HCT116 (cell line): ENCODE measurements at regions not wholly inside any gene's neighbourhood (a gene's known extent, or its start where the extent isn't known, plus 50 kb on each side); places are given as distances from the start of the nearest gene placed in this dataset.

Experiments used
- ATAC-seq: fragments of 200-7000 bp; cut with Tn5 transposase; 2 replicates; pipeline ENCODE4 v1.9.1; 2020; ENCODE audit warnings: mild to moderate bottlenecking, moderate library complexity
- BruUV-seq: library from RNA; stranded (reverse); fragments of 400-500 nt; replicated peaks from 2 replicates; lab custom pipeline; 2021; lab: Mats Ljungman, UMichigan
- CTCF ChIA-PET: fragments of 300-600 bp; sonication (Branson Sonifier 250); formaldehyde crosslinking; loops from one replicate; lab custom pipeline; 2021; ENCODE audit warnings: antibody characterized with exemption; lab: Charles Lee
- POLR2A ChIA-PET: fragments of 300-600, 350-600 bp; sonication (Branson Sonifier 250); formaldehyde crosslinking; loops from one replicate; lab custom pipeline; 2021; ENCODE audit warnings: antibody characterized with exemption; lab: Charles Lee
- RAD21 ChIA-PET, 2 experiments: fragments of 300-600 bp; sonication (Branson Sonifier 250); formaldehyde crosslinking; loops; one replicate each; lab custom pipeline; 2023; ENCODE audit warnings: low total read pairs in 2 of 2; ENCODE audit not compliant: uncharacterized antibody in 2 of 2, unreplicated experiment in 2 of 2, low non-redundant PET in 1 of 2; lab: Charles Lee
- DNase-seq: peaks from one replicate; pipeline ENCODE4 v3.0.0-alpha.2; 2010; ENCODE audit warnings: low read depth, low spot score
- H2AFZ ChIP-seq: fragments of 200-600 bp; shearing (Covaris generic), sonication (generic); 2 replicates; pipeline ENCODE4 v1.6.1; 2017; ENCODE audit warnings: low read depth, mixed run types, mixed read lengths, antibody characterized with exemption, low read length; ENCODE audit not compliant: poor library complexity, severe bottlenecking
- H3K27ac ChIP-seq: 2 replicates; pipeline ENCODE4 v1.5.1; 2012; ENCODE audit warnings: low read depth, low read length
- H3K27me3 ChIP-seq: fragments of 200-600 bp; sonication (generic); 2 replicates; pipeline ENCODE4 v1.6.1; 2016; ENCODE audit warnings: mixed run types, low read length, mixed read lengths; ENCODE audit not compliant: insufficient read depth
- H3K36me3 ChIP-seq, 2 experiments: fragments of 200-500 bp in 1 of 2; fragments of 200-600 bp in 1 of 2; sonication (Bioruptor generic) in 1 of 2; sonication (generic) in 1 of 2; 2 replicates each; pipeline versions ENCODE4 v1.5.1 to v1.6.1; 2014 to 2016; ENCODE audit warnings: low read length in 2 of 2, inconsistent platforms in 1 of 2, mixed read lengths in 1 of 2, mixed run types in 1 of 2; ENCODE audit not compliant: insufficient read depth in 2 of 2, control insufficient read depth in 1 of 2
- H3K4me1 ChIP-seq, 2 experiments: fragments of 200-600 bp in 1 of 2; sonication (generic) in 1 of 2; 2 replicates each; pipeline versions ENCODE4 v1.5.1 to v1.6.1; 2012 to 2017; ENCODE audit warnings: low read length in 2 of 2, inconsistent platforms in 1 of 2, mild to moderate bottlenecking in 1 of 2, mixed read lengths in 1 of 2, mixed run types in 1 of 2, moderate library complexity in 1 of 2; ENCODE audit not compliant: insufficient read depth in 2 of 2, control insufficient read depth in 1 of 2
- H3K4me2 ChIP-seq: fragments of 200-600 bp; sonication (generic); 2 replicates; pipeline ENCODE4 v1.6.1; 2017; ENCODE audit warnings: mixed run types, low read length, mixed read lengths
- H3K4me3 ChIP-seq, 2 experiments: fragments of 200-600 bp in 1 of 2; sonication (generic) in 1 of 2; replicated peaks in 1 of 2; 2 replicates each; pipeline ENCODE4 v1.5.1; 2011 to 2016; ENCODE audit warnings: low read length in 2 of 2, control low read depth in 1 of 2, low read depth in 1 of 2, mild to moderate bottlenecking in 1 of 2, mixed read lengths in 1 of 2, mixed run types in 1 of 2
- H3K79me2 ChIP-seq: fragments of 200-600 bp; sonication (generic); 2 replicates; pipeline ENCODE4 v1.6.1; 2017; ENCODE audit warnings: mild to moderate bottlenecking, mixed run types, low read length, moderate library complexity, mixed read lengths; ENCODE audit not compliant: insufficient read depth
- H3K9ac ChIP-seq: fragments of 200-600 bp; sonication (generic); 2 replicates; pipeline ENCODE4 v1.6.1; 2016; ENCODE audit warnings: low read length, mixed read lengths
- H3K9me2 ChIP-seq: fragments of 200-600 bp; sonication (generic), shearing (Covaris generic); 2 replicates; pipeline ENCODE4 v1.6.1; 2017; ENCODE audit warnings: mixed run types, mild to moderate bottlenecking, moderate library complexity; ENCODE audit not compliant: insufficient read depth
- H3K9me3 ChIP-seq, 2 experiments: fragments of 200-500 bp in 1 of 2; fragments of 200-600 bp in 1 of 2; sonication (Bioruptor generic) in 1 of 2; sonication (generic) in 1 of 2; 2 replicates each; pipeline ENCODE4 v1.6.1; 2014 to 2017; ENCODE audit warnings: low read length in 2 of 2, mixed read lengths in 2 of 2, inconsistent platforms in 1 of 2, low read depth in 1 of 2, mild to moderate bottlenecking in 1 of 2, mixed run types in 1 of 2, moderate library complexity in 1 of 2; ENCODE audit not compliant: control insufficient read depth in 1 of 2, insufficient read depth in 1 of 2
- H4K20me1 ChIP-seq: fragments of 200-600 bp; sonication (generic), shearing (Covaris generic); 2 replicates; pipeline ENCODE4 v1.6.1; 2017; ENCODE audit warnings: mixed run types, mild to moderate bottlenecking, moderate library complexity; ENCODE audit not compliant: insufficient read depth
- ATF3 ChIP-seq: IDR thresholded peaks from 2 replicates; pipeline ENCODE4 v1.6.1; 2012
- CEBPB ChIP-seq: IDR thresholded peaks from 2 replicates; pipeline ENCODE4 v1.6.1; 2012; ENCODE audit warnings: low read depth
- JUND ChIP-seq: IDR thresholded peaks from 2 replicates; pipeline ENCODE4 v1.6.1; 2012
- POLR2A ChIP-seq: IDR thresholded peaks from 2 replicates; pipeline ENCODE4 v1.7.0; 2011; ENCODE audit warnings: borderline replicate concordance; ENCODE audit not compliant: insufficient read depth, insufficient read length; ENCODE audit errors: extremely low read depth
- POLR2AphosphoS5 ChIP-seq: IDR thresholded peaks from 2 replicates; pipeline ENCODE4 v1.6.1; 2011; ENCODE audit warnings: mild to moderate bottlenecking, low read depth, low read length, moderate library complexity
- RAD21 ChIP-seq: IDR thresholded peaks from 2 replicates; pipeline ENCODE4 v1.6.1; 2012; ENCODE audit warnings: low read depth, mild to moderate bottlenecking
- ZBTB33 ChIP-seq: IDR thresholded peaks from 2 replicates; pipeline ENCODE4 v1.6.1; 2011; ENCODE audit warnings: mild to moderate bottlenecking, low read length, moderate library complexity; ENCODE audit not compliant: insufficient replicate concordance; ENCODE audit errors: extremely low read depth
- ZFX ChIP-seq: fragments of 450-650 bp; IDR thresholded peaks from 2 replicates; pipeline ENCODE4 v1.6.1; 2017
- ZNF274 ChIP-seq: fragments of 200-500 bp; sonication (Bioruptor generic); IDR thresholded peaks from 2 replicates; pipeline ENCODE4 v1.6.1; 2014; ENCODE audit warnings: mild to moderate bottlenecking, low read depth, low read length, inconsistent platforms
- intact Hi-C: fragments of 100-400 bp; cut with micrococcal nuclease; formaldehyde crosslinking; loops from 2 replicates; pipeline ENCODE4 v1.10.0; 2022

- TF ChIP-seq POLR2AphosphoS5 (no peak), RAD21 (no peak), ATF3 (no peak), ZFX (no peak), JUND (no peak), ZNF274 (no peak), POLR2A (no peak), CEBPB (no peak)
These were observed 678.5 kb downstream of the USP25 start (continued) for GRCh38 chr21:16408280-16408679.

GRCh38 chr21:16409352-16409751, 679.6 kb downstream of the USP25 start:
- ChIA-PET CTCF (no interaction called here), POLR2A (no interaction called here), RAD21 (no interaction called here)
- Histone ChIP-seq H3K4me1 (no peaks in the 10 kb centered on the region), H3K9me3 (peaks cover 13 to 15% of the 10 kb centered on the region in 2 experiments; a peak in 3 of 4 replicates), H3K4me2 (no peak overlapping the region), H3K79me2 (no peaks in the 10 kb centered on the region), H3K9ac (no peak overlapping the region), H3K36me3 (no peaks in the 10 kb centered on the region), H3K4me3 (no peak overlapping the region), H4K20me1 (no peaks in the 10 kb centered on the region), H3K9me2 (no peaks in the 10 kb centered on the region), H3K27me3 (no peaks in the 10 kb centered on the region), H2AFZ (no peak overlapping the region), H3K27ac (no peak overlapping the region)
- intact Hi-C loops, result no loop called here
- ATAC-seq, result no peak
- BruUV-seq, result no TSS peak
- DNase-seq, result no peak
- no peak for TF ChIP-seq ZBTB33
